ENCODE measurements at regions not wholly inside any gene's neighbourhood (a gene's known extent, or its start where the extent isn't known, plus 50 kb on each side); places are given as distances from the start of the nearest gene placed in this dataset.

GRCh38 chr6:117781550-117781949 lies 106.3 kb downstream of the NUS1 start:
- no peaks in the 10 kb centered on the region for H3K9me2 ChIP-seq (ENCODE audit: insufficient read depth, low read length)
- no peak for DNase-seq (ENCODE audit: low spot score)
- ChIA-PET CTCF (ENCODE audit: unreplicated experiment) (no interaction called here), POLR2A (no interaction called here)
- H3K4me2 ChIP-seq (ENCODE audit: low read length) = no peak overlapping the region
- BruUV-seq (replicated peaks) = no TSS peak
- H3K36me3 ChIP-seq (ENCODE audit: insufficient read depth, low read length) = no peaks in the 10 kb centered on the region
- no peaks in the 10 kb centered on the region for H3K9me3 ChIP-seq (ENCODE audit: low read length)
- no peaks in the 10 kb centered on the region for H4K20me1 ChIP-seq (ENCODE audit: insufficient read depth, low read length)
- H3K79me2 ChIP-seq (ENCODE audit: insufficient read depth, low read depth, low read length) = no peaks in the 10 kb centered on the region
- H2AFZ ChIP-seq (ENCODE audit: low read length) = no peak overlapping the region
- intact Hi-C loops (cut with micrococcal nuclease; ENCODE audit: unreplicated experiment) = no loop called here
- no peaks in the 10 kb centered on the region for H3K4me1 ChIP-seq (ENCODE audit: insufficient read depth, low read length, poor library complexity, severe bottlenecking)
- no peak for TF ChIP-seq CTCF (conservative IDR thresholded peaks at IDR 0.05; ENCODE audit: low read length)
- no peak for TF ChIP-seq EZH2phosphoT487 (IDR thresholded peaks at IDR 0.05; ENCODE audit: borderline replicate concordance, low read depth, low read length)
- H3K4me3 ChIP-seq (ENCODE audit: low read depth, low read length, poor library complexity, severe bottlenecking) = no peak overlapping the region
- no peak overlapping the region for H3K27ac ChIP-seq (ENCODE audit: low read depth, low read length, poor library complexity, severe bottlenecking)

GRCh38 chr6:117783279-117783678 lies 108.0 kb downstream of the NUS1 start:
- ChIA-PET POLR2A (no interaction called here), CTCF (ENCODE audit: unreplicated experiment) (no interaction called here)
- Histone ChIP-seq H4K20me1 (ENCODE audit: insufficient read depth, low read length) (no peaks in the 10 kb centered on the region), H3K36me3 (ENCODE audit: insufficient read depth, low read length) (no peaks in the 10 kb centered on the region), H3K4me1 (ENCODE audit: insufficient read depth, low read length, poor library complexity, severe bottlenecking) (no peaks in the 10 kb centered on the region), H3K4me3 (ENCODE audit: low read depth, low read length, poor library complexity, severe bottlenecking) (no peak overlapping the region), H2AFZ (ENCODE audit: low read length) (no peak overlapping the region), H3K79me2 (ENCODE audit: insufficient read depth, low read depth, low read length) (no peaks in the 10 kb centered on the region), H3K27ac (ENCODE audit: low read depth, low read length, poor library complexity, severe bottlenecking) (no peak overlapping the region), H3K9me2 (ENCODE audit: insufficient read depth, low read length) (no peaks in the 10 kb centered on the region), H3K9me3 (ENCODE audit: low read length) (no peaks in the 10 kb centered on the region), H3K4me2 (ENCODE audit: low read length) (no peak overlapping the region)
- BruUV-seq (replicated peaks) = no TSS peak
- DNase-seq (ENCODE audit: low spot score) = no peak
- intact Hi-C loops (cut with micrococcal nuclease; ENCODE audit: unreplicated experiment) = no loop called here
- no peak for TF ChIP-seq EZH2phosphoT487 (IDR thresholded peaks at IDR 0.05; ENCODE audit: borderline replicate concordance, low read depth, low read length)

GRCh38 chr6:117791012-117791411 lies 115.7 kb downstream of the NUS1 start:
- no peak for TF ChIP-seq EZH2phosphoT487 (IDR thresholded peaks at IDR 0.05; ENCODE audit: borderline replicate concordance, low read depth, low read length)
- no peak for TF ChIP-seq CTCF (conservative IDR thresholded peaks at IDR 0.05; ENCODE audit: low read length)
- CTCF ChIA-PET (ENCODE audit: unreplicated experiment) = no interaction called here
- no TSS peak for BruUV-seq (replicated peaks)

More at GRCh38 chr6:117791012-117791411, 115.7 kb downstream of the NUS1 start:
- Histone ChIP-seq H4K20me1 (ENCODE audit: insufficient read depth, low read length) (no peaks in the 10 kb centered on the region), H3K4me3 (ENCODE audit: low read depth, low read length, poor library complexity, severe bottlenecking) (no peak overlapping the region), H3K4me1 (ENCODE audit: insufficient read depth, low read length, poor library complexity, severe bottlenecking) (no peaks in the 10 kb centered on the region), H3K27ac (ENCODE audit: low read depth, low read length, poor library complexity, severe bottlenecking) (no peak overlapping the region), H3K9me3 (ENCODE audit: low read length) (no peaks in the 10 kb centered on the region), H3K9me2 (ENCODE audit: insufficient read depth, low read length) (no peaks in the 10 kb centered on the region), H2AFZ (ENCODE audit: low read length) (no peak overlapping the region), H3K36me3 (ENCODE audit: insufficient read depth, low read length) (no peaks in the 10 kb centered on the region), H3K4me2 (ENCODE audit: low read length) (no peak overlapping the region), H3K79me2 (ENCODE audit: insufficient read depth, low read depth, low read length) (no peaks in the 10 kb centered on the region)
- POLR2A ChIA-PET = no interaction called here
- intact Hi-C loops (cut with micrococcal nuclease; ENCODE audit: unreplicated experiment) = no loop called here
- DNase-seq (ENCODE audit: low spot score) = no peak
